Endothelial cell of umbilical vein (primary cell): ENCODE measurements at regions not wholly inside any gene's neighbourhood (a gene's known extent, or its start where the extent isn't known, plus 50 kb on each side); places are given as distances from the start of the nearest gene placed in this dataset.

Source experiments
- EZH2 ChIP-seq: IDR thresholded peaks from 2 replicates; pipeline ENCODE4 v1.6.1; 2012; ENCODE audit warnings: borderline replicate concordance, low read depth, mild to moderate bottlenecking, moderate library complexity, low read length, inconsistent platforms; ENCODE audit not compliant: severe bottlenecking
- POLR2A ChIP-seq: IDR thresholded peaks from 2 replicates; pipeline ENCODE4 v1.6.1; 2012; ENCODE audit warnings: low read depth, mild to moderate bottlenecking, control low read depth, low read length
- TF ChIP-seq, protein P1 (sequence below), 2 donors: IDR thresholded peaks; 1 replicate in 1 of 2; 2 replicates in 1 of 2; pipeline ENCODE4 v1.5.1; 2011; ENCODE audit warnings: low read length in 2 of 2, mild to moderate bottlenecking in 2 of 2, moderate library complexity in 2 of 2, control low read depth in 1 of 2, inconsistent platforms in 1 of 2, low read depth in 1 of 2; ENCODE audit not compliant: insufficient read depth in 1 of 2; ENCODE audit errors: extremely low read depth in 1 of 2

DNA sequence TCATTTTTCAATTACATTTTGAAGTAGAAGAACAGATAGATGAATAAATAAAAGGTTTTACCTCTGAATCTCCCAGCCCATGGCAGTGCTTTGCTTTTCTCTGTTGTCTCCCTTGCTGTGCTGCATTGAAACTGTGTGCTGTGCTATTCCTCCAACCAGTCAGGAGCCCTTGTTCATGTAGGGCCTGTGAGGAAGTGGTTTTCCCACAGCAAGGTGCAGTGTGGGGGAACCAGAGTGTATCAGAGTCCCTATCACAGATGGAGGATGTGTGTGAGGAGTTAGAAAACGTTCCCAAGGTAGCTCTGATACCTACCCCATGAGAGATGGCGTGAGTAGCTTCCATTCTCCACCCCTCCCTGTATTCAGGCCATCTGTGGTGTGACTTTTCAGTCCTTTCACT is 72.8 kb upstream of the RALGAPA2 start:
- TF ChIP-seq POLR2A (no peak), EZH2 (no peak)
- TF ChIP-seq, protein P1, sequence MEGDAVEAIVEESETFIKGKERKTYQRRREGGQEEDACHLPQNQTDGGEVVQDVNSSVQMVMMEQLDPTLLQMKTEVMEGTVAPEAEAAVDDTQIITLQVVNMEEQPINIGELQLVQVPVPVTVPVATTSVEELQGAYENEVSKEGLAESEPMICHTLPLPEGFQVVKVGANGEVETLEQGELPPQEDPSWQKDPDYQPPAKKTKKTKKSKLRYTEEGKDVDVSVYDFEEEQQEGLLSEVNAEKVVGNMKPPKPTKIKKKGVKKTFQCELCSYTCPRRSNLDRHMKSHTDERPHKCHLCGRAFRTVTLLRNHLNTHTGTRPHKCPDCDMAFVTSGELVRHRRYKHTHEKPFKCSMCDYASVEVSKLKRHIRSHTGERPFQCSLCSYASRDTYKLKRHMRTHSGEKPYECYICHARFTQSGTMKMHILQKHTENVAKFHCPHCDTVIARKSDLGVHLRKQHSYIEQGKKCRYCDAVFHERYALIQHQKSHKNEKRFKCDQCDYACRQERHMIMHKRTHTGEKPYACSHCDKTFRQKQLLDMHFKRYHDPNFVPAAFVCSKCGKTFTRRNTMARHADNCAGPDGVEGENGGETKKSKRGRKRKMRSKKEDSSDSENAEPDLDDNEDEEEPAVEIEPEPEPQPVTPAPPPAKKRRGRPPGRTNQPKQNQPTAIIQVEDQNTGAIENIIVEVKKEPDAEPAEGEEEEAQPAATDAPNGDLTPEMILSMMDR (IDR thresholded peaks at IDR 0.05; ENCODE audit: extremely low read depth in 1 of 2, insufficient read depth in 1 of 2, low read depth in 1 of 2, low read length in 2 of 2): no peak
